SH-SY5Y (cell line): ENCODE measurements at regions not wholly inside any gene's neighbourhood (a gene's known extent, or its start where the extent isn't known, plus 50 kb on each side); places are given as distances from the start of the nearest gene placed in this dataset.

Source experiments
- GATA2 ChIP-seq: IDR thresholded peaks from 2 replicates; pipeline ENCODE4 v1.6.1; 2011; ENCODE audit warnings: mild to moderate bottlenecking, low read depth, low read length
- GATA3 ChIP-seq: IDR thresholded peaks from 2 replicates; pipeline ENCODE4 v1.6.1; 2011; ENCODE audit warnings: low read depth, mild to moderate bottlenecking, low read length, moderate library complexity

DNA sequence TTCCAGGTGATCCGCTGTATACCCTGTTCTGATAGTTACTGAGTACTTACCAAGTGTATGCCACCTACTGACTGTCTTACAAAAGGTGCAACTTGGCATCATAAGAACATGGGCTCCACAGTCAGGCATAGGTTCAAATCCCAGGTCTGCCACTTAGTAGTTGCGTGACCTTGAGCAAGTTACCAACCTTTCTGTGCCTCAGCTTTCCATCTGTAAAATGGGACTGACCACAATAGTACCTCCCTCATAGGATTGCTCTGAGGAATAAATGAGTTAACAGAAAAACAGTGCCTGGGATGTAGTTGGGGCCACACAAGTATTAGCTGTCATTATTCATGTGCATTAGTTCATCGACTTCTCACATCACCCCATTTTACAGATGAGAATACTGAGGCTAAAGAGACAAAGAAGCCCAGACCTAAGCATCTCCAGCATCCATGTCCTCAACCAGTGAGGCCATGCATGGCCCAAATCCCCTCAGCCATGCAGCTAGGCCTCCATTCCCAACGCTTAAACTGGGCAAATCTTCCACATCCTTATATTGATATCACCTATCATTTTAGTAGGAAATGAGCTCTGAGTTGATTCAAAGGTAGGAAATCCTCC is 51.3 kb upstream of the UBE2L5 start:
- TF ChIP-seq GATA2: no peak
- no peak for TF ChIP-seq GATA3
